Testis (tissue), 2 donors: ENCODE measurements at regions not wholly inside any gene's neighbourhood (a gene's known extent, or its start where the extent isn't known, plus 50 kb on each side); places are given as distances from the start of the nearest gene placed in this dataset.

Source experiments
- POLR2A ChIP-seq: fragments of 450-650 bp; IDR thresholded peaks from one replicate; pipeline ENCODE4 v1.6.1; 2017; ENCODE audit warnings: antibody characterized with exemption, mild to moderate bottlenecking, moderate library complexity
- TF ChIP-seq, protein P1 (sequence below), 3 experiments: fragments of 450-650 bp in 2 of 3; fragments of 200-600 bp in 1 of 3; sonication (generic) in 1 of 3; IDR thresholded peaks; one replicate each; pipeline ENCODE4 v1.5.1; 2016 to 2019; ENCODE audit warnings: antibody characterized with exemption in 3 of 3, mild to moderate bottlenecking in 2 of 3, moderate library complexity in 1 of 3

DNA sequence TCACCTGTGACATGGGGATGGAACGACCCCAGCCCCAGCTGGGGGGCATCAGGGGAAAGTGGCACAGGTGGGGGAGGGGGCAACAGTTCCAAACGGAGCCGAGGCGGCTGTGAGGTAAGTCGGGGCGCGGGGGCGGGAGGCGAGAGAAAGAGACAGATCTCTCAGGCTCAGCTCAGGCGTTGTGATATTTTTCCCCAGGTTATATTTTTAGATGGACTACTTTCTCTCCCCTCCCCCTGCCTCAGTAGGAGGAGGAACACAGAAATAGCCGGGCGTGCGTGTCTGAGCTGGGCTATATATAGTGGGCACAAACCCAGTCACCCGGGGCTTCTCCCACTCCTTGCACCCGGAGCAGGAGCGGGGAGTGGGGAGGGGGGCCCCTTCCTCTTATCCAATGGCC, 91.0 kb upstream of the LINGO1 start:
- TF ChIP-seq POLR2A, result no peak
- TF ChIP-seq, protein P1, sequence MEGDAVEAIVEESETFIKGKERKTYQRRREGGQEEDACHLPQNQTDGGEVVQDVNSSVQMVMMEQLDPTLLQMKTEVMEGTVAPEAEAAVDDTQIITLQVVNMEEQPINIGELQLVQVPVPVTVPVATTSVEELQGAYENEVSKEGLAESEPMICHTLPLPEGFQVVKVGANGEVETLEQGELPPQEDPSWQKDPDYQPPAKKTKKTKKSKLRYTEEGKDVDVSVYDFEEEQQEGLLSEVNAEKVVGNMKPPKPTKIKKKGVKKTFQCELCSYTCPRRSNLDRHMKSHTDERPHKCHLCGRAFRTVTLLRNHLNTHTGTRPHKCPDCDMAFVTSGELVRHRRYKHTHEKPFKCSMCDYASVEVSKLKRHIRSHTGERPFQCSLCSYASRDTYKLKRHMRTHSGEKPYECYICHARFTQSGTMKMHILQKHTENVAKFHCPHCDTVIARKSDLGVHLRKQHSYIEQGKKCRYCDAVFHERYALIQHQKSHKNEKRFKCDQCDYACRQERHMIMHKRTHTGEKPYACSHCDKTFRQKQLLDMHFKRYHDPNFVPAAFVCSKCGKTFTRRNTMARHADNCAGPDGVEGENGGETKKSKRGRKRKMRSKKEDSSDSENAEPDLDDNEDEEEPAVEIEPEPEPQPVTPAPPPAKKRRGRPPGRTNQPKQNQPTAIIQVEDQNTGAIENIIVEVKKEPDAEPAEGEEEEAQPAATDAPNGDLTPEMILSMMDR (IDR thresholded peaks at IDR 0.05), result no peak
